GM18502 (cell line): ENCODE measurements at regions not wholly inside any gene's neighbourhood (a gene's known extent, or its start where the extent isn't known, plus 50 kb on each side); places are given as distances from the start of the nearest gene placed in this dataset.

Experiments used
- ATAC-seq: cut with Tn5 transposase; IDR thresholded peaks from one replicate; pipeline ENCODE4 v1.9.1; 2021; ENCODE audit warnings: mild to moderate bottlenecking; ENCODE audit not compliant: unreplicated experiment, poor library complexity

DNA sequence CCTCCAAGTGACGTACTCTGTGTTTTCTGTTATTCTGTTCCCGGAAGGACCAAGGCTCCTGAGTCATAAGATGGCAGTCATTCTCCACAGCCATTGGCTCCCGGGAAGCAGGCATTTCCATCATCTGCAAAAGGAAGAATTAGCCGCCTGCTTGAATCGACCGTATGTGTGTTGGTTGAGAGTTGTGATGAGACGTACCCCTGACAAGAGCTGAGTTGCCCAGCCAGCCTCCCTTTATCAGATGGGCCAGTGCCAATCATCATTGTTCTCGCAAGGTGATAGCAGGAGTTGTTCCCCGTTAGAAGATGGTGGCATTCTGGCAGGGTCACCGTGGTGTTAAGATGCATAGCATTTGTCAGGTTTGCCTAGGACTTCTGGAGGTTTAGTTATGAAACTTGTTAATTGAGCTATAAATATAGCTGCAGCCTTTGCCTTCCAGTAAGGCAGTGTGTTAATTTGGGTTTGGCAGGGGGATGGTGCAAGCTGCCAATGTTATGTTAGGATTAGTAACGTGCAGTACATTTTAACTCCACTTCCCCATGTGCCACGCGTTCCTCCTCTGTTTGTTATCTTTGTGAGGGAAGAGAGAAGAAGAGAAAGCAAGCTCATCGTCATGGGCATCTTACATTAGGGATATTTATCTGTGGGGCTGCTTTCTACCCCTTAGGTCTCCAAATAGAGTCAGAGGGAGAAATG is 652.7 kb upstream of the FANCL start:
- ATAC-seq: no peak

DNA sequence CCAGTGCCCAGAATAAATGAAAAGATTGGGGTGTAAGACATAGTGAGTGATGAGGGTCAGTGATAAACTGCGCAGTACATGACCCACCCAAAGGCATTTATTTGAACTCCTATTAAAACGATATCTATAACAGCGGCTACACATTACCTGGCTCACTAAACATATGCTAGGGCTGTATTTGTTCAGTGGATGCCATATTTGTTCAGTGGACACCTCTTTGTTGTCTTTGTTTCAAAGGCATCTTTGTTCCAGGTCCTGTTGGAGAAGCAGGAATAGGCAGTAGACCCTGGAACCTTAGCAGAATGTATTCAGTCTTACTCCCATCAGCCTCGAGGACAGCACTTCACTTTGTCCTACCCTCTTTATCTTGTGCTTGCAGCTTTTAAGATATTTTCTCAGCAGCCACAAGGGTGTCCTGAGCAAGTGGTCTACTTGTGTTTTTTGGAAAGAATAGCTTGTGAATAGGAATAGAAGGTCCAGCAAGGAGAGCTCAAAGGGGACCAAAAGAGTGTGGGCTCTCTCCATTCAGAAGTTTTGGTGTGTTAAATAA is 650.8 kb upstream of the FANCL start:
- no peak for ATAC-seq

DNA sequence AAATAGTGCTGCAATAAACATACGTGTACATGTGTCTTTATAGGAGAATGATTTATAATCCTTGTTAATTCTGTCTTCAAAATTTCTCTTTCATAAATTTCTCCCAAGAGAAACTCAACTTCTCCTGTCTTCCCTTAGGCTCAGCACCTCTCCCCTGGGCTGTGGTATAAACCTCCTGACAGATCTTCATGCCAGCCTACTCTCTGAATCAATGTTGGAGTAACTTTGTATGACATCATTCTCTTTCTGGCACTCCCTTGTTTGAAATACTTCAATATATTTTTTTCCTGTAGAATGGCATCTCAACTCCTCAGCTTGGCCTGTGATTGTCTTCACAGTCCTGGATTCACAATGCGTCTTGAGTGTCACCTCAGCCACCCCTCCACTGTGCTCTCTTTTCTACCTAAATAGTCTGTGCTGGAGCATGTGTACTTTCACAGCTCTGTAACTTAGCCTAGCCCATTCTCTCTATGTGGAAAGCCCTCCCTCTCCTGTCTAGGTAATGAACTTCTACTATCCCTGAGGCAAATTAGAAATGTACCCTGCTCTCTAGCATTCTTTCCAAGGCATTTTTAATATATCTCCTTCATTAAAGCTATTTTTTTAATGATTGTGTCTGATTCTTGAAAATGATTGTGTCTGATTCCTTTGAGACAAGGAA is 649.9 kb upstream of the FANCL start:
- ATAC-seq: no peak

DNA sequence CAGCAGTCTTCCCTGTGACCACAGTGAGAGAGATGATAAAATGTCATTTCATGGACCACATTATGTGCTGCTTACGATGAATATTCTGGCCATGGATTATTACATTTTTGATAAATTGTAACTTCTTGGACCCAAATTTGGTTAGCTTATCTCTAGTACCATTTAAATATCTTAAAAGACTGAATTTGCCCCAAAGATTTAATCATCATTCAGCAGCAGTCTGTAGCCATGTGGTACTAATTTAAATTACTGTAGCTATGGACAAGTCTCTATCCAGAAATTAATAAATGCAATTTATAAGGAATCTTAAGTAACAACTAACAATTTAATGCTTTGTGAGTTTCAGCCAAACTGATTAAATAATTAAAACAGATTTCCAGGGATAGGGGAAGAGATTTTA is 644.9 kb upstream of the FANCL start:
- no peak for ATAC-seq

DNA sequence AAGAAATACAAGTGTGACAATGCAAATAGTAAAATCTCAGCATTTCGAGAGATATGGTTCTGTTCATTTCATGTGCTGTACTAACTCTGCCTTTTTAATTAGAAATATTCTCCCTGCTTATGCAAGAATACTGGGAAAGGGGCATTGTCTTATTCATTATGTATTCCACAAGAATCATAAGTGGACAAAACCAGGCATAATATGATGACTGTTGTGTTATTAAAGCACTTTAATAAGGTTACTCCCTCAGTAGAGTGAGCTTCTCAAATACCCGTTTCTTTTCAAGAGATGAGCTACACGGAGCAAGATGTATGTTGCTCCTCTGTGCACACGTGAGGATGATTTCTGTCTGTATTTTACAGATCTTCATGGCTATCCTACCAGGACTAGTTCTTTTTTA is 638.7 kb upstream of the FANCL start:
- no peak for ATAC-seq

DNA sequence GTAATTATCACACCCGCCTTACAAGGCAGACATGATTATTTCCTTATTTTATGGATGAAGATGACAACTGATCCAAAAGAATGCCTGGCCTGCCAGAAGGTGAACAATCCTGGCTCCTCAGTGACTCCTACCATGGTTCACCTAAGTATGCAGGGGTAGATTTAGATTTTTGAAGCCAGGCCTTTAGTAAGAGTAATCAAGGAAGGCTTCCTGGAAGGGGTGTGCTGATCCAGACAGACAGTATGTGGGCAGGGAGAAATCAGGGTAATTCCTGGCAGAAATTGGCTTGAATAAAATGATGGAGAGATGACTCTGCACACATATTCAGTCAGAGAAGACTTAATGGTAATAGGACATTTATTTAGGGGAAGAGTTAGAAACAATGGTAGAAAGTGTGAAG is 637.7 kb upstream of the FANCL start:
- no peak for ATAC-seq

DNA sequence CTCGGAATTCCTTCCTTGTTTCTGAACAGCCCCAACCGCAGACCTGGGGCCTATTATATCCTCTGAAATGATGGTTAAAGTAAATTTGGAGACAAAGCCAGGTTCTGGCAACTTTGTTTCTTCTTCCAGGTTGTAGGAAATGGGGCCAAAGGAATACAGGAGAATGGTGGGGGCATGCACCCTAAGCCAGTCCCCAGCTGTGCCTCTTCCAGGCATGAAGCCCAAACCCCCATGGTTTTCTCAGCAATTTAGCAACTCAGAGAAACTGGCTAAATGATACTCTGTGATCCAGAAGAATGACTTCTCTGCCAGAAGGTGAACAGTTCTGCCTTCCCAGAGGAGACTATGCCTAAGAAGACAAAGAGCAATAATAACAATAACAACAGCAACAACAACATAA is 635.0 kb upstream of the FANCL start:
- ATAC-seq: no peak

DNA sequence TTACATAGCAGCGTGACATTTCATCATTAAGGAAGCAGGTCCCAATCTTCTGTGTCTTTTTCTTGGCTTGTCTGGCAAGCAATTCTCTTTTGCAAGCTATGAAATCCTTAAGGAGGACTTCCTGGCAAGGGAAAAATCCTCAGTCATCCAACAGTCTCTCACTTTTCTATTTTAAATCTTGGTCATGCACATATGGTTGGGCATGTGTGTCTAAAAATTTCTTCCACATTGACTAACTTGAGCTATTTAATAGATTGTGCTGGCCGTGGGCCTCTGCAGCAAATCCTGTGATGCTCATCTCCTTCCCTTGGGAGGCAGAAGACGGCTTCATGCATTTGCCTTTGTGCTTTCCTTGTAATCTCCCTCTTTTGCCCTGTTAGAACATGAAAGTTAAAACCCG is 634.3 kb upstream of the FANCL start:
- no peak for ATAC-seq

DNA sequence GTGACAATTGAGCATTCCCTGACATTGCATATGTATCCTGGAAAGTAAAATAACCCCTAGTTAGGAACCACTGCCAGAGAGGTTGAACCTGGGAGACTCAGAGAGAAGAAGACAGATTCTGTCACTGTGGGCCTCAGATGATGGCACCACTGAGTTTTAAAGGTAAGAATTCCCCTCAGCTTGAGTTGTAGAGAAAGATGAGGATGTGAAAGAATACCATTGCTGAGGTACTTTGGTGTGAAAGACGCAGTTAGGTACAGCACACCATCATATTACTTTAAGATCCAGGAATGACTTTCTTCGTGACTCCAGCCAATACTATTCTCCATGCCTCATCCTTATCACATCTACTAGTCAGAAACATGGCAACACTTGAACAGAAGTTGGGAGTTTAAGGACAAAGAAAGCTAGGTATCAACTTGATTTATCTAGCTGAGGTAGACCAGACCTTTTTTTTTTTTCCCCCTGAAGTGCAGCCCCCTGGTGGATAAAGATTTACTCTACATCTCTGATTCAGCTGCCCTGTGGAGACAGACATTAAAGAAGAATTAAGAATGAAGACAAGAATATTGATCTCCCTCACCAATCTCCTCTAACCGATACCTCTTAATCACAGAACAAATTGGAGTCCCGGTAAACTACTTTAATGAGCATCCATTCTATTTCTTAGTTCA is 630.5 kb upstream of the FANCL start:
- ATAC-seq: peak; percentile 47

DNA sequence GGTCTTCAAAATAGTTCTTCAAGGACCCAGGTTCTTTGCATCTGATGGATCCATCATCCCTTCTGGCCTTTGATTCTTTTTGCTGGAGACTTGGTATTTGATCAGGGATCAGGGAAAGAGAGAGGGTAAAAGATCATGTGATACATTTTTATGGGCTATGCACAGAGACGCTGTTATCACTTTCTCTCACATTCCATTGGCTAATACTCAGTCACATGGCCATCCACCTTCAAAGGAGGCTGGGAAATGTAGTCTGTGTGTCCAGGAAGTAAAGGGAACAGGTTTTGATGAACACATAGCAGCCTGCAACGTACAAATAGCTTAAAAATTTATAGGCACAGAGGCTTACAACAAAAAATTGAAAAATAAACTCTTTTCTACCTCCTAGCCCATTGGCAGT is 629.6 kb upstream of the FANCL start:
- ATAC-seq: peak; percentile 71

DNA sequence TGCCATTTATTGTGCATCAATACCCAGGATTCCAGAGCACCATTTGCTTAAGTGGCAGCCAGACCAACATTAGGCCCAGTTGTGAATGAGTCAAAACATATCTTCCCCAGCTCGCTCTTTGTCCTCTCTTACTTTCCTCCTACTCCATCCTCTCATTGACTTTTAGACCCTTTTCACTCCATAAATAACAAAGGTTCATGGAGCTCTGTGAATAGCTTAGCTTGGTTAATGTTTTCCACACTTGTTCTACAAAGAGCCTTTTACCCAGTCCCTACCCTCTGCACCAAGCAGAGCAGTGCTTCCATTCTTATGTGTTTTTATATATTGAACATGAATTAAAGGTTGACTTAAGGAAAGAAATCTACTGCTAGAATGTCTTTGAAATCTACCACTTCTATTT is 625.8 kb upstream of the FANCL start:
- no peak for ATAC-seq

DNA sequence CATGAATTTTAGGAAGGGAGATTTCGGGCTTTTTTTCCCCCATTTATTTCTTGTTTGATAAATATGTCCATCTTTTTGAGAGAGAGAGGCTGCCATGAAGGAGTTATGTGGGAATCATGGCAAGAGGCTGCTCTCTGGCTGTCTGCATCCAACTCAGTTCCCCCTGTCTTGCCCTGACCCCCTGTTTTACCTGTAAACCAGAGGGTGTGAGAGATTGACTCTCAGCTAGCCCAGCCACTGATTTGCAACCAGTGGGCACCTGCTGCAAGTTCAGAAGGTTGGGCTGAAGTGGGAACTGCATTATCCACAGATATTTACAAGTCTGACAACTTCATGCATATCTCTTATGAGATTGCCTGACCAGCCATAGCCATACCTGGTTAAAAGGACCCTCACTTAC is 625.4 kb upstream of the FANCL start:
- no peak for ATAC-seq

DNA sequence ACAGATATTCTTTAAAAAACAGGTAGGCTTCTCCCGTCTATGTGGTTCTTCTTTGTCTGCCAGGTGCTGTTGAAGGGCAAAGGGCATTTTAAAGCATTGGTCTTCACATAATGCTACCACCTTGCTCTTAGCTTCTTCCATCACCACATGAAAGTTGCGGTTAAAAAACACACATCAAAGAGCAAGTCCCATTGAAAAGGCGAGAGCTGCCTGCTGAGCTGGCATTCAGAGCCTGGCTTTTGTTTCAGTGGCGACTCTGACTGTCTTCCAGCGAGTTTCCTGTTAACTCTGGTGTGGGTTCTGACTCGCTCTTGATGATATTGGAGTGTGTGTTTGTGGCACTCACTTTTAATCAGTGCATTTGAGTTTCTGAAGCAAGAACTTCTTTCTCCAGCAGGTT is 624.9 kb upstream of the FANCL start:
- no peak for ATAC-seq

DNA sequence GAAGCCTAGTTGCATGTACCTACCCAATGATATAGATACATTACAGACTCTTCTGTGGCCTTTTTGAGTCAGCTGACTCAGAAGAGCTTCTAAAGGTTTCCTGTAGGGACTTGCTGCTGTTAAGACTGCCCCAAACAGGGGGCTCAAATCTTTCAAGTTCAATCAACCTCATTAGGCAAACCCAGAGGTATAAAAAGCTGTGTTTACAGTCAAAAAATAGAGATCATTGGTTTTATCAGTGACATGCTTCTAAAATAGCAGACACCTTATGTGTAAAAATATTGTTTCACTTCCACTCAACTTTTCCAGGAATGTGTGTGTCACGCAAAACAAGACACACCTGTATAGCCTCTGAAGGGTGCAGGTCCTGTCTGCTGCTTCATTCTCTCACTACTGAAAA is 624.3 kb upstream of the FANCL start:
- peak; percentile 64 for ATAC-seq

DNA sequence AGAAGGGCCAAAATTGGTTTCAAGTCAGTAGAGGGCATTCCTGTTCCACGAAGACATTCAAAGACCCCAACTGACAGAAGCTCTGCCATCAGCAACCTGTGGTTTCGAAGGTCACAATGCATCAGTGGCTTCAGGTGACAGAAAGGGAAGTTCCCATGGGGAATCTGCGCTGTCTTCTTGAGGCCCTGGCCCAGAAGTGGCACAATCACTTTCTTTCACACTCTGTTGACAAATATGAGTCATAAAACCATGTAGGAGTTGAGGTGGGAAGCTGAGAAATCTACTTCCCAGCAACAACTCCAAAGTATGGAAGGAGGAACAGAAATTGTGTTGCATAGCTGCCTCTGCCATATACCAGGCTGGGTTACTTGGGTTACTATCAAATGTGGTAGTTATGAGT is 621.1 kb upstream of the FANCL start:
- ATAC-seq: peak; percentile 54

DNA sequence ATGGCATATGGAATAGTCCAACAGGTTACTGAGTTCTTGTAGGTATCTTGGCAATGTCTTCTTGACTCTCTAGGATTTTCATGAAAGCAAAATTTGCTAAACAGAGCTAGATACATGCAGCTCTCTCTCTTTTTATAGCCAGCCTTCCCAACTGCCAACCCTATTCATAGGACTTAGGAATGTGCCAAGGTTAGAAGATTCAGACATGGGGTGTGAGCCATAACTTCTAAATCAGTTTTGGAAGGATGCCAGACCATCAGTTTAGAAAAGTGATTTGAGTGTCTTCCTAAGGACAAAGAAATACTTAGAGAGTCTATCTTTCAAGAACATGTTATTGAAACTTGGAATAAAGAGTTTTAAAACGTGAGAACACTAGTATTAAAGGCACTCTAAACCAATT is 619.5 kb upstream of the FANCL start:
- ATAC-seq: no peak

DNA sequence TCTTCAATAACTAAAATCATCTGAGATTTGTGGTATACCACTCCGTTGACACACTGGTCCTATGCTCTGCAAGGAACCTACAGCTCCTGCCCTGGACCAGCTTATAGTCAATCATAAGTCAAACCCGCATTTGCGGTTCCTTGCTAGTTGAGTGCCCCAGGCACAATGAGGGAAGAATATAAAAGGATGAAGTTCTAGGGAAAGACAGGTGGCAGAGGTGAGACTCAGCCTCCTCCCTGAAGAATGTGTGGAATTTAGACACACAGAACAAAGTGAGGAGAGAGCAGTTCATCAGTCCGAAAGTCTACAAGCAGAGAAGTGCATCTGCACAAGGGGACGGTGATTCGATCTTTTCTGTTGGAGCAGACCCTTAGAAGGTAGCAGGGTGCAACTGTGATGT is 615.0 kb upstream of the FANCL start:
- ATAC-seq: no peak

DNA sequence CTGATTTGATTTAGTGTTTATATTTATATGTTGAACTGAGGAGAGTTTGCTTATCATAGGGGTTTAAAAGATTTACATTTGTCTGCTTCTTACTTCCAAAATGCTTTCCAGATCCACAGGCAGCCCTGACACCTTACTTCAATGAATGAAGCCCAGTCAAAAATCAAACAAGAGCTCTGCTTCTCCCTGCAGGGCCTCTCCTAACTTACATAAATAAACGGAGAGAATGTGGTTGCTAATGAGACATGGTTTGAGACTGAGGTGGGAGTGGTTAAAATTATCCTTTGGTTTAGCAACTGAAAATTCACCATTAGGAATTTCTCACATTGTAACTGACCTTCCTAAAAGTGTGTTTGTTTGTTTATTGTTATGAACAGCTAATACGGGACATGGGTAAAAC is 612.3 kb upstream of the FANCL start:
- no peak for ATAC-seq

DNA sequence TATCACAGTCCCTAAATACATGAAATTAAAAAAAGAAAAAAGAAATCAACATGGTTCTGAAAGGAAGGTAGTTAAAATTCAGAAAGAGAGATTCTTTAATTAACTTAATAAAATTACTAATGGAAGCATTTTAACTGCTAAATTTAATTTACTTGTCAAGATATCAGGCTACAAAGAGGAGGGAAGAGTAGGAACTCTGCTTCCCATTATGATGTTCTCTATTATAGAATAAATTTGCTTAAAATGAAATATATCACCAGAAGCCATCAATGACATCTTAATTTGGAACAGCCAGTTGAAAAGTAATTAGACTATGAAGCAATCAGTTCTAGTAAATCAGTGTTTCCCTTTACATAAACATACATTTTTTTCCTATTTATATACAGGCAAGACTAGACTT is 611.8 kb upstream of the FANCL start:
- no peak for ATAC-seq

DNA sequence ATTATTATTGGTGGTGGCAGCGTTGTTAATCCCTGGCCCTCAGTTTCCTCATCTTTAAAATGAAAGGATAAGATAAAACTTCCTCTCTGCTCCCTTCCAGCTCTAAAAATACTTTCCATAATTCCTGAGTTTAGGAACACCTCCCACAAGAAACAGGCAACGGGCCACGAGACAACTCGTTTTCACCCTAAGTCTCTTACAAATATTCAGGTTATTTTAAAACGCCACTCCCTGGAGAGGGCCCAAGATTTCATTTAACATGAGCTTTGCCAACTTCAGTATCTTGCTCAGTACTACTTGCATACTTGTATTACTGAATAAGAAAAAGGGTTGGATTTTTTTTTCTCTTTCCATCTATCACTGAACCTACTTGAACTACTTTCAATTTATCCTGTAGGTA is 611.1 kb upstream of the FANCL start:
- no peak for ATAC-seq

DNA sequence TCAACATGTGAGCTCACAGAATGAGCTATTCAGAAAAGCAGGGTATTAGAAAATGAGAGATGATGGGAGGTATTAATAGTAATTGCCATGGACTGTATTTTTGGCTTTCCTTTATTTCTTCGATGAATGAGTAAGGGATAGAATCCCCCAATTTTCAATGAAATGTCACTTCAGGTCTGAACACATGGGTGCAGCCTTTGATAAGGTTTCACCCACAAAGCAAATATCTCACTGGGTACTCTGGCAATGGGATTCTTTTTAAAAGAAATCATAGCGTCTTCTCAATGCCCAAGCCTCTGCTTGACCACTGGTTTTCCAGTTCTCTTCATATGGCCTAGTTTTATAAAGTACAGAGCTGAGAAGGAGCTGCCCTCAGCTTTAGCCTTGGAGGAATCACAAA is 610.5 kb upstream of the FANCL start:
- ATAC-seq: no peak

DNA sequence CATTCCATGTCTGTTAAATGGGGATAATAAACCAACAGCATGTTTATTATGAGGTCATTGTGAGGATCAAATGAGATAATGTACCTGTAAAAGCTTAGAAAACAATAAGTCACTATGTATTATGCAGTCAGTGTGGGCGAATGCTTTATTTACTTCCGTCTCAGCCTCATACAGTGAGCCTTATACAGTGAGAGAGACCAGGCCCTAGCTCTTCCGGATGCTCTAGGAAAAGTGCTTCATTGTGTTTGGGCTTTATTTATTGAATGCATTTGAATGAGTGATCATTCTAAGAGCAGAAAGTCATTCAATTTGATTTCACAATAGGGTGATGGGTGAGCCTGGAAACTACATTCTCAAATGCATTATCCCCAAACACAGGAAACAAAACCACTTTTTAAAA is 603.9 kb upstream of the FANCL start:
- no peak for ATAC-seq
